GM10266 (cell line): ENCODE measurements at regions not wholly inside any gene's neighbourhood (a gene's known extent, or its start where the extent isn't known, plus 50 kb on each side); places are given as distances from the start of the nearest gene placed in this dataset.

ENCODE experiments used
- DNase-seq: peaks from one replicate; pipeline ENCODE4 v3.0.0; 2012; ENCODE audit errors: extremely low spot score
- CTCF ChIP-seq: IDR thresholded peaks from 2 replicates; pipeline ENCODE4 v1.5.1; 2012; ENCODE audit warnings: mild to moderate bottlenecking, low read depth; ENCODE audit not compliant: control insufficient read depth, insufficient read depth; ENCODE audit errors: missing control alignments

- no peak for DNase-seq
- TF ChIP-seq CTCF: no peak
Observed at GRCh38 chr12:89139390-89139789, 212.9 kb downstream of the DUSP6 start.

GRCh38 chr12:89138048-89138852 is 214.1 kb downstream of the DUSP6 start:
- no peak for TF ChIP-seq CTCF
- DNase-seq: no peak

GRCh38 chr12:89135976-89136634 is 216.2 kb downstream of the DUSP6 start:
- DNase-seq: no peak
- TF ChIP-seq CTCF: no peak

- no peak for TF ChIP-seq CTCF
- DNase-seq: no peak
Observed at GRCh38 chr12:89134213-89134770, 218.0 kb downstream of the DUSP6 start.

- TF ChIP-seq CTCF: no peak
Observed at GRCh38 chr12:89129167-89129870, 223.0 kb downstream of the DUSP6 start.

GRCh38 chr12:89126712-89127111 is 225.6 kb downstream of the DUSP6 start:
- no peak for DNase-seq
- TF ChIP-seq CTCF: no peak

More at GRCh38 chr12:89129167-89129870, 223.0 kb downstream of the DUSP6 start:
- no peak for DNase-seq
